ENCODE measurements at regions not wholly inside any gene's neighbourhood (a gene's known extent, or its start where the extent isn't known, plus 50 kb on each side); places are given as distances from the start of the nearest gene placed in this dataset.

DNA sequence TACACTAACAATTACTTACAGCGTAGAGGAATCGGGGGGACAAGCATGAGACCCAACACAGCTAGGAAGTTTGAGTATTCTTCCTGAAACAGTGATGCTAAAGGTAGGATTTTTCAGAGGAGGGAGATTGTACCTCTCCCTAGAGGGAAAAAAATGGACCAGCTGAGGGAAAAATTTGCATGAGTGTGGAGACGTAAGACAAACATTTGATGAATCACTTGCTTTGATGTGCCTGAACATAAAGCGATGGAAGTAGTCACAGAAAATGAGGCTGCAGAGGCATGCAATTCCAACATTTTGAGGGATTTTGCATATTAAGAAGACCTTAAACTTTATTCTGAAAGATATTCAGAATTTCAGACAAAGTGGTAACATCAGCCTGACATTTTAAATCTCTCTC lies 102.2 kb downstream of the COL6A6 start:
- POLR2A ChIA-PET (ENCODE audit: partially characterized antibody): no interaction called here
- H3K4me1 ChIP-seq (replicated peaks in 1 of 4; ENCODE audit: control insufficient read depth in 3 of 4, insufficient read depth in 4 of 4, low read length in 3 of 4): no peaks in the 10 kb centered on the region
- no peak overlapping the region for H3K27ac ChIP-seq (ENCODE audit: low read depth, low read length)
- H2BK12ac ChIP-seq (ENCODE audit: low read depth, low read length): no peak overlapping the region
- H3K79me1 ChIP-seq (ENCODE audit: low read depth, low read length): no peaks in the 10 kb centered on the region
- no peak overlapping the region for H4K5ac ChIP-seq (ENCODE audit: insufficient read length, low read depth, low read length)
- CTCF ChIA-PET (ENCODE audit: partially characterized antibody): no interaction called here
- no peaks in the 10 kb centered on the region for H3K36me3 ChIP-seq (ENCODE audit: control insufficient read depth in 2 of 4, insufficient read depth in 4 of 4, low read length in 3 of 4)
- no peak overlapping the region for H3K9ac ChIP-seq (replicated peaks in 1 of 4; ENCODE audit: extremely low read depth in 1 of 4, low read depth in 3 of 4, low read length in 3 of 4)
- H3K79me2 ChIP-seq (ENCODE audit: control insufficient read depth in 1 of 2, insufficient read depth in 2 of 2, low read length in 2 of 2): no peaks in the 10 kb centered on the region
- H3K18ac ChIP-seq (ENCODE audit: extremely low read depth, low read length): no peak overlapping the region
- H2BK5ac ChIP-seq (ENCODE audit: low read depth, low read length): no peak overlapping the region
- H2BK15ac ChIP-seq (ENCODE audit: low read length): no peak overlapping the region
- no peaks in the 10 kb centered on the region; a peak in 1 of 7 replicates for H3K27me3 ChIP-seq (replicated peaks in 1 of 4; ENCODE audit: control insufficient read depth in 3 of 4, extremely low read depth in 1 of 4, insufficient read depth in 3 of 4, low read length in 3 of 4)
- H3K4ac ChIP-seq (replicated peaks; ENCODE audit: insufficient read length, low read depth, low read length): no peak overlapping the region
- no peaks in the 10 kb centered on the region for H4K20me1 ChIP-seq (replicated peaks in 1 of 2; ENCODE audit: control insufficient read depth in 1 of 2, insufficient read depth in 2 of 2, low read length in 2 of 2)
- no peak overlapping the region for H3K4me2 ChIP-seq (ENCODE audit: insufficient read depth in 1 of 2, low read depth in 2 of 2, low read length in 2 of 2)
- no peak overlapping the region for H2AFZ ChIP-seq (ENCODE audit: low read length)
- H3K9me3 ChIP-seq (ENCODE audit: insufficient read depth in 2 of 2, low read depth in 1 of 2, low read length in 1 of 2): no peaks in the 10 kb centered on the region
- H3K56ac ChIP-seq (replicated peaks; ENCODE audit: insufficient read length, low read depth, low read length): no peak overlapping the region
- no peak overlapping the region for H3K23ac ChIP-seq (ENCODE audit: insufficient read length)
- H2BK20ac ChIP-seq (ENCODE audit: low read length): no peak overlapping the region
- no peak overlapping the region for H4K8ac ChIP-seq (ENCODE audit: extremely low read depth, insufficient read depth, low read length)
- H3K23me2 ChIP-seq (ENCODE audit: low read depth, low read length): no peaks in the 10 kb centered on the region
- no peak overlapping the region for H2AK5ac ChIP-seq (ENCODE audit: low read depth, low read length)
- no peak overlapping the region for H4K91ac ChIP-seq (replicated peaks; ENCODE audit: insufficient read length, low read length)
- no peak overlapping the region for H3K4me3 ChIP-seq (ENCODE audit: extremely low read depth in 1 of 4, insufficient read depth in 2 of 4, low read depth in 3 of 4, low read length in 4 of 4)
- WGBS, 2 experiments (ENCODE audit: extremely low coverage in 1 of 2, insufficient coverage in 1 of 2, insufficient read length in 1 of 2, insufficient replicate concordance in 2 of 2, low coverage in 1 of 2, low lambda C conversion rate in 2 of 2, missing lambda C conversion rate in 1 of 2): 84% methylated on average over 4 of the region's 4 CpGs; no CpG with 5 or more reads in 1 of the 2 experiments
- no peak for DNase-seq (ENCODE audit: low read depth in 1 of 2, low spot score in 2 of 2)
- FAIRE-seq: no peak
- H3K14ac ChIP-seq (ENCODE audit: insufficient read length): no peak overlapping the region
- no peak overlapping the region for H2BK120ac ChIP-seq (replicated peaks; ENCODE audit: low read depth, low read length)
- no peak for TF ChIP-seq SP4 (IDR thresholded peaks at IDR 0.05; ENCODE audit: low read length)
- TF ChIP-seq BRCA1 (IDR thresholded peaks at IDR 0.05; ENCODE audit: low read depth, low read length): no peak
- no peak for TF ChIP-seq TAF1 (IDR thresholded peaks at IDR 0.05; ENCODE audit: low read depth, low read length)
- no peak for TF ChIP-seq SIRT6 (IDR thresholded peaks at IDR 0.05; ENCODE audit: low read length)
- TF ChIP-seq CREB1 (IDR thresholded peaks at IDR 0.05): no peak
- TF ChIP-seq TCF12 (IDR thresholded peaks at IDR 0.05; ENCODE audit: low read depth, low read length): no peak
- TF ChIP-seq EP300 (IDR thresholded peaks at IDR 0.05; ENCODE audit: borderline replicate concordance in 1 of 2, low read depth in 2 of 2, low read length in 2 of 2): no peak
- no peak for TF ChIP-seq RXRA (IDR thresholded peaks at IDR 0.05; ENCODE audit: insufficient read depth, low read depth, low read length)
- TF ChIP-seq RAD21 (IDR thresholded peaks at IDR 0.05 in 1 of 2, conservative IDR thresholded peaks at IDR 0.05 in 1 of 2; ENCODE audit: low read depth in 2 of 2, low read length in 2 of 2): no peak
- TF ChIP-seq EGR1 (IDR thresholded peaks at IDR 0.05; ENCODE audit: borderline replicate concordance, low read depth, low read length): no peak
- no peak for TF ChIP-seq SP1 (IDR thresholded peaks at IDR 0.05; ENCODE audit: low read depth, low read length)
- TF ChIP-seq PHF8 (conservative IDR thresholded peaks at IDR 0.05; ENCODE audit: low read depth, low read length): no peak
- no peak for TF ChIP-seq MAFK (IDR thresholded peaks at IDR 0.05; ENCODE audit: low read depth, low read length)
- no peak for TF ChIP-seq EZH2 (IDR thresholded peaks at IDR 0.05; ENCODE audit: low read depth, low read length, severe bottlenecking)

Data from H1 (cell line).